ENCODE measurements at regions not wholly inside any gene's neighbourhood (a gene's known extent, or its start where the extent isn't known, plus 50 kb on each side); places are given as distances from the start of the nearest gene placed in this dataset.

GRCh38 chr20:11712639-11713160 lies 205.0 kb upstream of the BTBD3 start:
- WGBS (ENCODE audit: low lambda C conversion rate) = 35% methylated on average over 3 of the region's 3 CpGs
- ChIA-PET CTCF (no interaction called here), POLR2A (no interaction called here)

More at GRCh38 chr20:11712639-11713160, 205.0 kb upstream of the BTBD3 start:
- H3K27me3 ChIP-seq (ENCODE audit: insufficient read depth) = no peaks in the 10 kb centered on the region
- H3F3A ChIP-seq (replicated peaks; ENCODE audit: insufficient read depth) = no peaks in the 10 kb centered on the region
- no peak overlapping the region for H2AFZ ChIP-seq (ENCODE audit: low read depth)
- H3K9me2 ChIP-seq = no peaks in the 10 kb centered on the region
- no peak overlapping the region for H3K4me3 ChIP-seq (ENCODE audit: low read depth in 2 of 2, low read length in 1 of 2)
- no peak for TF ChIP-seq REST (IDR thresholded peaks at IDR 0.05; ENCODE audit: low read depth, low read length)
- no peak for TF ChIP-seq USF2 (IDR thresholded peaks at IDR 0.05; ENCODE audit: borderline replicate concordance, low read depth, low read length)
- no peak for TF ChIP-seq CTCF (IDR thresholded peaks at IDR 0.05)
- no peak for TF ChIP-seq IRF3 (IDR thresholded peaks at IDR 0.05; ENCODE audit: low read depth, low read length)
- no peak for TF ChIP-seq FOSL2 (IDR thresholded peaks at IDR 0.05; ENCODE audit: borderline replicate concordance, low read depth)
- no peak for TF ChIP-seq SMC3 (IDR thresholded peaks at IDR 0.05; ENCODE audit: low read depth, low read length)
- no peak for TF ChIP-seq SIN3A (IDR thresholded peaks at IDR 0.05; ENCODE audit: borderline replicate concordance, low read depth, low read length)
- TF ChIP-seq NRF1 (IDR thresholded peaks at IDR 0.05; ENCODE audit: low read depth, low read length) = no peak
- no peak overlapping the region for H3K9ac ChIP-seq
- H3K4me1 ChIP-seq (ENCODE audit: control insufficient read depth in 1 of 2, insufficient read depth in 2 of 2, low read depth in 1 of 2, low read length in 1 of 2) = no peaks in the 10 kb centered on the region
- no peaks in the 10 kb centered on the region for H3K9me3 ChIP-seq
- no peak overlapping the region for H3K4me2 ChIP-seq
- H3K36me3 ChIP-seq (replicated peaks in 1 of 2; ENCODE audit: control insufficient read depth in 1 of 2, insufficient read depth in 2 of 2, low read length in 1 of 2) = no peaks in the 10 kb centered on the region
- H3K79me2 ChIP-seq (ENCODE audit: insufficient read depth) = no peaks in the 10 kb centered on the region
- no peaks in the 10 kb centered on the region for H4K20me1 ChIP-seq (ENCODE audit: insufficient read depth)
- H3K27ac ChIP-seq (ENCODE audit: low read depth in 2 of 2, low read length in 1 of 2) = no peak overlapping the region
- no peak for DNase-seq
